HG02642 (cell line): ENCODE measurements at regions not wholly inside any gene's neighbourhood (a gene's known extent, or its start where the extent isn't known, plus 50 kb on each side); places are given as distances from the start of the nearest gene placed in this dataset.

Experiments used
- ATAC-seq: cut with Tn5 transposase; IDR thresholded peaks from one replicate; pipeline ENCODE4 v1.9.1; 2021; ENCODE audit warnings: mild to moderate bottlenecking; ENCODE audit not compliant: unreplicated experiment, poor library complexity

DNA sequence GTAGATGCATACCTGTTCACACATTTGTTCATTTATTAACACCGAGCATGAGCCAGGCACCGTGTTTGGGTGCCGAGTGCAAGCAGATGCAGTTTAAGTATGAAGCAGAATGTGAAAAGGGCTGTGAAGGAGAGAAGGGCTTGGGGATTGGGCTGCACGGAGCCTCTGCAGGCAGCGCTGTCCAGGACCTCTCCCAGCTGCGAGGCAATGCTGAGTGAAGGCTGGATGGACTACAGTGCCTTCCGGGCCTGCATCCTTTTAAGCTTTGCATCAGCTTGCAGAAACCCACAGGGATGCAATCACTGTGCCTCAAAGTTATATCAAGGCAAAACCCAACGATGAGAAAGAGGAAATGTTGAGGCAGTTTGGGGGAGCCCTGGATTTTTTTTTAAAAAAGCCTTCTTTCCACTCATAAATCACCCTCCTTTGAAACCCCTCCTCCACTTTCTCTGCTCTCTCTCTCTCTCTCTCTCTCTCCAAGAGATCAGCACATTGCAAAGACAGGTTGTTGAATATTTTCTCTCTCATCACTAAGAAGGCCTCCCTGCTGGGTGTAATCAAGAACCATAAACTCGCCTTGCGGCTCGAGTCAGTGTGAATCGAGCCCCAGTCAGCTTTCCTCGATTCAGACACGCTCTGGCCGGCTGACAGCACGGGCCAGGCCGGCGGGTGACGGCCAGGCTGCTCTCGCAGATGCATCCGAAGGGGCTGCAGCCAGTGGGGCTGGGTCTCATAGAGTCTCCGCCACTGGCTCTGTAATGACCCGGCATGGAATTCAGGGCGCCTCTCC, 89.2 kb upstream of the POU3F1 start:
- no peak for ATAC-seq

DNA sequence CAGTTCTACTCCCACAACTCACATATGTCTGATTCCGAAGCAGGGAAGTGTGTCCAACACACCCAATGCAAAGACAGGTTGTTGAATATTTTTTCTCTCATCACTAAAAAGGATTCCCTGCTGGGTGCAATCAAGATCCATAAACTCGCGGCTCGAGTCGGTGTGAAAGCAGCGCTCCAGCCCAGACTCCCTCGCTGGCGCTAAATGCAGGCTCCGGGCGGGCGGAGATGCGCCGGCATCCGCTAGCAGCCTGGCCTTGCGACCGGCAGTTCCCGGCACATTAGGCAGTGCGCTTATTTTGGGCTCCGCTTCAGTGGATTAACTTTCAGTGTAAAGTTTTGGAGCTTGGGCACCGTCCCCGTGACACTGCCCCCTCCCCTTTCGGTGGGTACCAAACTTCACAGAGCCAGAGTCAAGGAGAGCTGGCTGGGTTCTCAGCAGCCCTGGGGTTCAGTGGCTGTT, 87.7 kb upstream of the POU3F1 start:
- no peak for ATAC-seq

DNA sequence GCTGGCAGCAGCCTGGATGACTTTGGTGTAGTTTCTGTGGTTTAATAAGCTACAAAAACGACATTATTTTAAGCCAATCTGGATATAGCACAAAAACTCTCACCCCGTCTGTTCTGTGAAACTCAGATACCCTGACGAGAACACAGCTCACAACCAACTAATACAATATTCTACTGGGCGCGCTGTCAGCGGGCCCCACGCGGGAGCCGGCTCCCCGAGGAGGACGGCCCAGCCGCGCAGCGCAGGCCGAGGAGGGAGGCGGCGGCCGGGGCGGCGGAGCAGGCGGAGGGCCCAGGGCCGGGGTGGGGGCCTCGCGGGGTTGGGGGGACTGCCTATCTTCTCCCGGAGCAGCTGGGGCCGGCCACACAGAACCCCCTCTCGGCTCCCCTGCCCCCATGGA, 87.2 kb upstream of the POU3F1 start:
- no peak for ATAC-seq

DNA sequence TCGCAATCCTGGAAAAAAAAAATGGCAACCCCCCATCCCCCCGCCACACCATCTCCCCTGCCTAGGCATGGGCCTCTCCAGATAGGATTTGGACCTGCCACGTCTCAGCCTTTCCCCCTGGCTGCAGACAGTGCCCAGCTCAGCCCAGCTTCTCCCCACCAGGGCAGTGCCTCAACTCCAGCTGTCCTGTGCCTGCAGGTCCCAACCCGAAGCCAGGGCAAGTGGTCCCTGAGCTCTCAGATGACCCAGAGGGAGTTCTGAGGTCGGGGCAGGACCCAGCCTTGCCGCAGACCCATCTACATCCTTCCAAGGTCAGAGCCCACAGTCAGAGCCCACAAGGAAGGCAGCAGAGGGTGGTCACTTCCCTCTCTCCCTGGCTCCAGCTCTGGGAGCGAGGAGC, 86.7 kb upstream of the POU3F1 start:
- ATAC-seq = no peak

DNA sequence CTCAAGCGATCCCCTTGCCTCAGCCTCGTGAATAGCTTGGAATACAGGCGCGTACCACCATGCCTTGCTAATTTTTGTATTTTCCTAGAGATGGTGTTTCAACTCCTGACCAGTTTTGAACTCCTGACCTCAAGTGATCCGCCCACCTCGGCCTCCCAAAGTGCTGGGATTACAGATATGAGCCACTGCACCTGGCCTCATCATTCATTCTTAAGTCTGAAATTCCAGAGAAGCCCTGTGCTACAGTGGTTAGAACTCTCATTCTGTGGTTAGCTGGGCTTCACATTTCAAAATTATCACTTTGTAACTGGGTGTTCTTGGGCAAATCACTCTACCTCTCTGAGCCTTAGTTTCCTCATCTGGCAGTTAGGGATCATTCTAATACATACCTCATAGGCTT, 86.1 kb upstream of the POU3F1 start:
- ATAC-seq = no peak

DNA sequence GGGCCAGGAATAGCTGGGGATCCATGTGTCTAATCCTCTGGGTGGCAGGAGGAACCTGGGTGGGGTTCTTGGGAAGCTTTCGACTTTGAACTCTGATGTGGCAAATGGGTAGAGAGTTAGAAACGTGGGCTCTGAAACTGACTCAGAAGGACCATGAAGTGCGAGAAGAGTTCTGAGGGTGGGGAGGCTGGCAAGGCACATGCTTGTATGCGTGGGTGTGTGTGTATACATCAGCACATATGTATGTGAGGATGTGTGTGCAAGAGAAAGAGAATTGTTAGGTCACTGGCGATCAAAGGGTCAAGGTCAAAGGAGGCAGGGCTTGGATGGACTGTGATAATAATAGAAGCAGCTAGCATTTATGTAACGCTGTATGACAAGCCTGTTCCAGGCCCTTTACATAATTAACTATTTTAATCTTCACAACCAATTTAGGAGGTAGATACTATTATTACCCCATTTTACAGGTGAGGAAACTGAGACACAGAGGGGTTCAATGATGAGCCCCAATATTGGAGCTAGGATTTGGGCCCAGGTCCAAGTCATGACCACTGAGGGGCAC, 84.5 kb upstream of the POU3F1 start:
- no peak for ATAC-seq

DNA sequence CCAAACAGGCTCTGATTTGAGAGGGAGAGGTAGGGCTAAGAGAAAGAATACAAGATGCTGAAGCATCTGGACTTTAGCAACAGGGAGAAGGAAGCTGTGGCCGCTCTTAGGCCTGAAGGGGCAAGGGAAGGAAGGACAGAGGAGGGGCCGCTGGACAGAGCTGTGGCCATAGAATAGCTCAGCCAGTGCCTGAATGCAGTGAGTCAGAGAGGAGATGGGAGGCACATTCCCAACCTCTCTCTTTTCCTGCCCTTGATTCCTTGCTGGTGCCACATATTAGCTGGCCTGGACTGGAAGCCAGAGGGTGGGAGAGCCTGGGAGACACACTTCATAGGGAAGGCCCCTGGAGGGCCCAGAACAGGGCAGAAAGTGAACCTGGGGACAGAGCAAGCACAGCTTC, 83.4 kb upstream of the POU3F1 start:
- ATAC-seq = no peak

DNA sequence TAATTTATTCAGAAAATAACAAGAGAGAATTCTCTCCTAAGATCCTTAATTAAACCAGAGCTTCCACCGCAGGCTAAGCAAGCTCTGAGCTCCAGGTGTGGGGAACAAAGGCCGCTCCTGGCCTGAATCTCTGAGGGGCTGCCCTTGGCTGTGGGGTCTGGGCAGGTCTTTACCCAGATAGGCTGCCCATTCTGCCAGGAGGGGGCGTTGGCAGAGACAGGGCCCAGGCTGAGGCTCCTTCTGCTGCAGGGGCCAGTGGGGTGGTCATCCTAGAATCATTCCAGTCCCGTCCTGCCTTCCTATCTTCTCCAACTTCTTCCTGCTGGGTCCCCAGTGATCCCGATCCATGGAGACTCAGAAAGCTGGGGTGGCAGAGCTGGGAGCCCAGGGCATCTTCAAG, 82.9 kb upstream of the POU3F1 start:
- no peak for ATAC-seq

DNA sequence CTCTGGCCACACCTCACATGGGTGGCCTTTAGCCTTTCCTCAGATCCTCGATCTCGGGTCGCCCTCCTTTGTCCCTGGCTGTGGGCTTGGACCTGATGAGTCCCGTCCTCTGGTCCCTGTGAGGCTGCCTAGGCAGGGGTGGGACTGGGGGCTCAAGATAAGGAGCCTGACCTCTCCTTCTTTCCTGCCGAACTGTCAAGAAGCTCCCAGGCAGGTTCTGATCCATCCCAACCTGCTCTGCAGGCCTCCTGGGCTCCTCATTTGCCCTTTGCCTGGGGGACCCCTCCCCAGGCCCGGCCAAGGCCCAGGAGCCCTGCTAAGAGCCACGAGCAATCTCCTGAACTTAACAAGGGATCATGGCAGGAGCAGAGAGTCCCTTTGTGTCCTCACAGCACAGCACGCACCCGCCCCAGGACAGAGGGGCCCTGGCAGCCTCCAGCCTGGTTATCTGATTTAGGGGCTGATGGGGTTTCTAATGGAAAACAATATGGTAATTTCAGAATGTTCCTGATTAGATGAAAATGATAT, 82.4 kb upstream of the POU3F1 start:
- no peak for ATAC-seq

DNA sequence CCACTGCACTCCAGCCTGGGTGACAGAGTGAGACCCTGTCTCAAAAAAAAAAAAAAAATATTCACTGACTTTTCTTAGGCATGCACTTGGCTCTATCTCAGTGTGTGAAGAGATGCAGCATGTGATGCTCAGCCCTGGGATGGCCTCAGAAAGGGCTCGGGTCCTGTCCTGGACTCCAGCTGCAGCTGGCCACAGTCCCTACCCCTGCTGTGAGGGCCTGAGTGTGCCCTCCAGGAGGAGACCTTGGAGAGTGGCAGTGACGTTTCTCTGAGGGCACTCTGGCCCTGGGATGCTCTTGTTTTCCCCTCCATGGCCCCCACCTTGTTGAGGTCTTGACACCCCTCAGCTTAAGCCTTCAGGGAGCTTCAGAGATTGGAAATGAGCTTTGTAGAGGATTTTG, 81.9 kb upstream of the POU3F1 start:
- no peak for ATAC-seq

DNA sequence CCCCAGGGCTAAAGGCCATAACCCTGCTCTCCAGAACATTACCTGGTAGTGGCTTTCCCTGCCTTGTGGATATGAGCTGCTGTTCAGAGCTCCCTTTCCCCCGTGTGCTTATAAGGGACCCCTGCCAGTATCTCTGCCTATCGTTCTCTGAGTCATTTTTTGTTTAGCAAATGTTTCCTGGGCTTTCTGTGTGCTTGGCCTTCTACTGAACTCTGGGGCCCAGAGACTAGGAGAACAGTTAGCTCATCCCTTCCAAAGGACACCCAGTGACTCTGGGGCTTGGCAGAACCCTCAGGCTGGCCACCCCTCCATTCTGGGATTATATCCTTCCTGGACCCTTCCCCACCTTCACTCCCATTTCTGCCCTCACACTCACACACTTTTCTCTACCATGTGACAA, 80.8 kb upstream of the POU3F1 start:
- ATAC-seq = no peak

DNA sequence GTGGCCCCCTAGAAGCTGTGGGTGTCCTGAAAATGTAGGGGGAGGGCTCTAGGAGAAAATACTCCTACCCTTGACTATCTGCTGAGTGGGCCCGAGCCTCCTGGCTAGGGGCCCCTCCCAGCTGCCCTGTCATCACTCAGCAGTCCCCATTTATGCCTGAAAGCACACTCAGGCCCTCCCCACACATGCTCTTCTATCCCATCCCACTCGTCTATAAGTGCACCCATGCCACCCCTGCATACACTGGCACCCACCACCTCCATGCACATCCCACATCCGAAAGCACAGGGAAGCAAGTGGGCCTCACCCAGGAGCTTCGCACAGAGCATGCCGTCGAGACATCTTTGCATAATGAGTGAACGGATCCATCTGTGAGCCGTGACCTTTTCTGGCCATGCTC, 80.4 kb upstream of the POU3F1 start:
- ATAC-seq = no peak

DNA sequence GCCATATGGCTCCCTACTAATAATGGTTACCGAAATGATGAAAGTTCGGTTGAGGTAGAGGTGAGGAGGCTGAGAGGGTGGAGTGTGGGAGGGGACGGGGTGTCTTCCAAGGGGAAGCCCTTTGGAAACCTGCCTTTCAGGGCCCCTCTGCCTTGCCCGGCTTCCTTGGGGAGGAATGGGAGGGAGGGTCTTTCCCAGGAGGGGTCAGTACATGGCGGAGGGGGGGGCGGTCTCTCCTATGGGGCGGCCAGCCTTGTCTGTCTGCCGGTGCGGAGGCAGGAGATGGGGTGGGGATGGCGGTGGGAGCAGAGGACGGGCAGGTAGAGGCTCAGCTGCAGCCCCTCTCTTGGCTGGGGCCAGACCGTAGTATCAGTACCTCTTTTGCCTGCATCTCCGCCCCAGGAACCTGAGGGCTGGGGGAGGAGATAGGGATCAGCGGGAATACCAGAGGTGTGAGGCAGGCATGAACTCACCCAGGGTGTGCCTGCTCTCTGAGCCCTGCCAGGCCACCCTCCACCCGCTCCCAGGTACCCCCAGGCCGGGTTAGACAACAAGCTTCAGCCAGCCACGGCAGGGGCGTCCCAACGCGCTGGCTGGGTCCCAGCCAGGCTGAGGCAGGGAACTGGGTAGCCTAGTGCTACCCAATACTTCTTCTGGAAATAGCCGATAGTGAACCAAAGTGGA, 79.4 kb upstream of the POU3F1 start:
- ATAC-seq = no peak

DNA sequence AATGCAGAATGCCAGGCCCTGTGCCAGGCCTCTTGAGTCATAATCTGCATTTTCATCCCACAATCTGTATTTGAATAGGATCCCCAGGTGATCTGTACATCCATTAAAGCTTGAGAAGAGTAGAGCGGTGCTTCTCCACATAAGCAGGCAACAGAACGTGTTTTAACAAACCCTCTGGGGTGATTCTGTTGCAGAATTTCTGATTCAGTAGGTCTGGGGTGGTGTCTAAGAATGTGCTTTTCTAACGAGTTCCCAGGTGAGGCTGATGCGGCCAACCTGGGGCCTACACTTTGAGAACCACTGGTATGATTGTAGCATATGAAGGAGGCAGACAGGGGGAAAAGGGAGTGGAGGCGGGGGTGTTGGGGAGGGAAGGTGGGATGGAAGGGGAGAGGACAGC, 78.4 kb upstream of the POU3F1 start:
- no peak for ATAC-seq

DNA sequence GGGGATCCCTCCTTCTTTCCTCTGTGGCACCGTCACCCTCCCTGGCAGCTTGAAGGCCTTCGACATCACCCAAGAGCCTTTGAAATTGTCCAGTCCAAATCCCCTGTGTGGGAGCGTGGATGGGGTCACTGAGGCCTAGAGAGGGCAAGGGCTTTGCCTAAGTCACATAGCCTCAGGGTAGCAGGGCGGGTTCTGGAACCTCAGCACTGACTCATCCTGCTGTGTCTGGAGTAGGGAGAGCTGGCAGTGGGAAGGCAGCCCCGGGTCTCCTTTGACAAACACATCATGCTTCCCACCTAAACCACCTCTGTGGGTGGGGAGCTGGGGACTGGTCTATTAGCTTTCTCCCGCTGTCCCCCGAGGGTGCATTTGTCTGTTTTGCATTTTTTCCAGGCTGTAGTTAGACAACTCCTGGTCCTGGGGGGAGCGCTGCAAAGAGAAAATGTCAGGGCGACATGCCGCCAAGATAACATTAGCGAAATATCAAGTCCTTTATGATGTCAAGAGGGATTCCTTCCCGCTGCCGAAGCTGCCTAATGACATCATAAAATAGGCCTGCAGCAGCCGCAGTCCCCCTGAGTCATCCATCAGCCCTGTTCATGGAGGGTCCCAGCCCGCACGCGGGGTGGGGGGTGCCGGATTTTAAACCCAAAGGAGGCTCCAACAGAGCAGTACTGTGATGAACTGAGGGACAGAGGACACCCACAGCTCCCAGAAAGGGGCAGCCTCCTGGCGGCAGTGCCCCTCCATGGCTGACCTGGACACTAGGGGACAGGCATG, 77.0 kb upstream of the POU3F1 start:
- ATAC-seq = no peak

DNA sequence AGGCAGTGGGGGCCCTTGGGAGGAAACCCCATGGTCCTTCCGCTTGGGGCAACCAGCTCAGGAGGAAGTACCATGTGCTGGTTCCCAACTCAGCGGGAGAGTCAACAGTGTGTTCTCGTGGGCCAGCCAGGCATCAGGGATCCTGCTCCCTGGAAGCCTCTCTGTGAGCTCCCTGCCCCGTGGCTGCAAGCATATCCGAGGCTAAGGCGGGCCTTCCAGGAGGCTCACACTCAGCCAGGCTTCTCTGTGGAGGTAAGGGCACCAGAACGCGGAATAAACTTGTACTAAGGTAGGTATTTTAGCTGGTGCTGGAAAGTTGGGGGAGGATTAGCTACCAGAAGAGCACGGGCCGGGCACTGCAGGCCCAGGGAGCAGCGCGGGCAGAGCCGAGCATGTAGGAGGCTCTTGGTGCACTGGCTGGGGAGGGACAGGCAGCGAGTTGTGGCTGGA, 74.7 kb upstream of the POU3F1 start:
- no peak for ATAC-seq

DNA sequence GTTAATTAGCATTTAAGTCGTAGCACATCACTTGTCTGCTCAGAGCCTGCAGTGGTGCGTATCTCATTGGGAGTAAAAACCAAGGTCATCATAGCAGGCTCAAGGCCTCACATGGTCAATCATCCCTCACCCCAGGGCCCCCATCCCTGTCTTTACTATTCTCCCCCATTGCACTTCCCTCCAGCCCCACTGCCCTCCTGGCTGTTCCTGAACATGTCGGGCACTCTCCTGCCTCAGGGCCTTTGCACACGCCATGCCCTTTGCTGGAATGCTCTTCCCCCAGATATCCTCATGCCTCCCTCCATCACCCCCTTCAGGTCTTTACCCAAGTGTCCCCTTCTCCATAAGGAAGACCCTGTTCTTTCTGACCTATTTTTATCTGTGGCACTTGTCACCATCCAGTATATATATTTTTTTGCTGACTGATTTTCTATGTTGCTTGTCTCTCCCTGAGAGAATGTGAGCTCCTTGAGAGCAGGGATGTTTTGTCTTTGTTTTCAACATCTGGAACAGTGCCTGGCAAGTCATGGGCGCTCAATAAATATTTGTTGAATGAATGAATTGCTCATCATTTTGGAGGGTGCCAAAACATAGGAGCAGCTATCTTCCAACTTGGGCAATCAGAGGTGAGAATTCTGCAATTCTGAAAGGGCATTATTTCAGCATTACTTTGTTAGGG, 74.1 kb upstream of the POU3F1 start:
- ATAC-seq = no peak

DNA sequence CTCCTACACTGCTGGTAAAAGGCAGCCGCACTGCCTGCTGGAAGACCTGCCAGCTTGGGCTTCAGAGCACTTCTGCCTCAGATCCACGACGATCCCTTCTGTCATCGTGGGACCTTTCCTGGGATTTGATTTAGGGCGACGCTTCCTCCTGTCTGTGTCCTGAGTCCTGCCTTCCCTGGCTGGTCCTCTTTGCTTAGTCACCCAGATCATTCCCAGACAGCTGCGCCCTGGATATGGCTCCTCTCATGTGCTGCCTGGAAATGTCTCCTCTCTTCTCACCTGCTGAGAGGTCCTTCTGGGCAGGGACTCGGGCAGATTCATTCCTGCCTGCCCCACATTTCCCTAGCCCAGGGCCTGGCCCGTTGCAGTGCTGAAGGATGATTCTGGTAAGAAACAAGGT, 72.4 kb upstream of the POU3F1 start:
- ATAC-seq = no peak

DNA sequence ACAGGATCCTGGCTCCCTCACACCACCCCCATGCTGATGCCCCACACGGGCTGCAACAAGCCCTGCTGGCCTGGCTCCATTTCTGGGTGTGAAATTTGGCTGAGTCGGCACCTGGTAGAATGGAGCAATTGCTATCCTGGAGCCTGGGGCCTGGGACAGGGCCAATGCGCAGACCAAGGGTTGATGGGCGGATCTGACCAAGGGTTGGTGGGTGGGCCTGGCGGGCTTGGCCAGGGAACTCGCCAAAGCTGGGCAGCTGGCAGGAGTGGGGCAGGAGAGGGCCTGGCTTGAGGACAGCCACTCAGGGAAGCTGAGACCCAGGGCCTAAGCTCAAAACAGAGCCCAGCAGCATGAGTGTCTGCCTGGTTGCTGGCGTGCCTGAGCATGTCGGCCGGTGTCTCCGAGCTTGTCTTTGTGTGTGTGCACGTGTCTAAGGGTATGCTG, 70.9 kb upstream of the POU3F1 start:
- no peak for ATAC-seq

DNA sequence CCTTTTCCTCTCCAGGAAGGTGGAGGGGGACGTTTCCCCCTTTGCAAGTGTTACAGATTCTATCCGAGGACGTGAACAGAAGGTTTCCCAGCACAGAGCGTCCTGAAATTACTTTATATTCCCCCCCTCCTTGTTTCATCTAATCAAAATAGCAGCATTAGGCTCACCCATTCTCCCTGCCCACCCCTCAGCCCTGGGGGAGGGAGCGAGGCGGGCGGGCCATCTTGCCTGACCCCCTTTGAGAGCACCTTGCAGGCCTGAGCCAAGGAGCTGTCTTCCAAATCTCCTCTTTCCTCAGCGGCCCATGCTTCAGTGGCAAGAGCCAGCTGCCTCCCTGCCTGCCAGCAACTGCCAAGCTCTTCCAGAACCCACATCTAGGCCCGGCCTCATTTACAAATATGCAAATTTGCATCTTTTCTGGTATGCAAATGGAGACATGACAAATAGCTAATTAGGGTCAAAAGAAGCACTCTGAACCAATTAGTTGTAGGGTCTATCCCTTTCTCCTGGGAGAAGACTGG, 69.1 kb upstream of the POU3F1 start:
- no peak for ATAC-seq
